GM21717 (cell line): ENCODE measurements at regions not wholly inside any gene's neighbourhood (a gene's known extent, or its start where the extent isn't known, plus 50 kb on each side); places are given as distances from the start of the nearest gene placed in this dataset.
A peak's percentile ranks its signal among the peaks of the same experiment; 100 is the strongest.

Source experiments
- ATAC-seq: cut with Tn5 transposase; IDR thresholded peaks from one replicate; pipeline ENCODE4 v1.9.1; 2021; ENCODE audit warnings: mild to moderate bottlenecking, moderate library complexity; ENCODE audit not compliant: unreplicated experiment

DNA sequence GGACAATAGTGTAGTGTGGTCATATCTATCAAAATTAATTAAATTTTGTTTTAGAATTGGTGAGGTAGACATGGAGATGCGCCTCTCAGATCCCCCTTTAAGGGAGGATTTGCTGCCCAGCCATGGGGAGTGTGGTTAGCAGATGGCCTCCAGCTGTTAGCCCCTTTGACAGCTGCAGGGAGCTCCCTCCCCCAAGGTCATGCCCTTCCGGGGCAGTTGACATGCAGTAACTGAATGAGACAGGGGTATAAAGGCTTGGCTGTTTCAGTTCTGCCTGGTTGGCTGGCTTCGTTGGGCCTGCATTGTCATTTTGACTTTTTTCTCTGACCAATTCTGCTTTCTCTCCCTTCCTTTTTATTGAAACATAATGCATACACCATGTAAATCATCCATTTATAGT, 291.5 kb upstream of the SRRM4 start:
- ATAC-seq, result peak; percentile 68

DNA sequence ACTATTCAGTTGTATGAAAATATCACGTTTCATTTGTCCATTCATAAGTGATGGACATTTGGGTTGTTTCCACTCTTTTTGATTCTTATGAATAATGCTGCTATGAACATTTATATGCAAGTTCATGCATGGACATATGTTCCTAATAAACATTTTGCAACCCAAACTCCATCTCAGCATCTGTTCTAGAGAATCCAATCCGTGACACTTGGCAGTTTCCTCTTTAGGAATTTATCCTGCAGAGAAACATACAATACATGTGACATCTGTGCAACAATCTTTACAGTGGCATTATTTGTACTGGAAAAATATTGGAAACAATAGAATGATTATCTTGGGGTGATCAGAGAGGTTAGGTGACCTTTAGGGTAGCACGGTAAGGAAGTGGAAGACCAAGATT, 290.8 kb upstream of the SRRM4 start:
- no peak for ATAC-seq

DNA sequence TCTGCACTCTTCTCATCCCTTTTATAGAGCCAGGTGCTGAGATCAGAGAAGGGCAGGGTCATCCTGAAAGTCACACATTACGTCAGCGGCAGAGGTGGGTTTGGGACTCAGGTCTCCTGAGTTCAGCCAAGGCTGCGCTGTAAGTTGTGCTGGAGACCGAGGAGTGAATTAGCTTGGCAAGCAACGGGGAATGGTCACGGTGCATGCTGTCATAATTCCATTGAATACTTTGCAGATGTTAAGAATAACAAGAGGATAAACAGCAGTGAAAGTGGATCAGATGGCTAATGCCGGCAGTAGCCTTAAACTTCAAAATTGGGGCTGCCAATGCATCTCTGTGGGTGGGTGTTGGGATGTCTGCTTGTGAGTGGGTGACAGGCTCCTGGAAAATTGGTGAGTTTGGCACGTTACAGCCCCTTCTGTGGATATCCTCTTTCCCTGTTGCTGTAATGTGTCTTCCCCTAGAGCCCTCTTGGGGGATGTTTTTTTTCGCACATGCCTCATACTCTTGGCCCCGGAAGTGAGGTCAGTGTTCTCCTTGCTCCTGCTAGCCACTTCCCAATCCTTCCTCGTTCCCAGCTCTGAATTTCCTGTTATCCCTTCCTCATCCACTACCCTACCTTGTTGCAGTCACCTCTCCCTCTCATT, 287.1 kb upstream of the SRRM4 start:
- no peak for ATAC-seq

DNA sequence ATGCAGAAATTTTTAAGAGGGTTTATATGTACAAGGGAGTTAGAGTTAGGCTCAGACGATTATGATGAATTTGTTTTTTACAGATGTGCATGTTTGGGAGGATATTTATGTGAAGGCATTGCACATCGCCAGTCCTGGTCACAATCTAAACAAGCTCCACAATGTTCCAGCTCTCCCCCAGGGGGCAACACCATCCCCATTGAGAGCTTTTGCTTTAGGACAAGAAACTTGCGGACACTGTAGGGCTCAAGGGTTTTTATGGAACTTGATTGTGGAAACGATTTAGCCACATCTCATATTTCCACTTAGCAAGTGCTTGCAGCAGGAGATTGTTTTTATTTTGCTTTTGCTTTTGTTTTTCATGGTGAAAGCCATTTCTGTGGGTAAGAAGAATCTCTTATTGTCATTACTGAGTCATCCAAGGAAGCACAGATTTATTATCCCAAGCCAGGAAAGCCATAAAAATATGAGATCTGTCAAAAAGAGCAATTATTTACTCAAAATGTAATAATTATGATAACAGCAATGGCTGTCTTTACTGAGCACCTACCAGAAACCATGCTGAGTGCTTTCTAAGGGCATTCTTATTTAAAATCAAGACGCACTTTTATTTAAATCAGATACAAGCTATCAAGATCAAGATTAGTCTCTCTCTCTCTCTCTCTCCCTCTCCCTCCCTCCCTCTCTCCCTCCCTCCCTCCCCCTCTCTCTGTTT, 276.7 kb upstream of the SRRM4 start:
- no peak for ATAC-seq

DNA sequence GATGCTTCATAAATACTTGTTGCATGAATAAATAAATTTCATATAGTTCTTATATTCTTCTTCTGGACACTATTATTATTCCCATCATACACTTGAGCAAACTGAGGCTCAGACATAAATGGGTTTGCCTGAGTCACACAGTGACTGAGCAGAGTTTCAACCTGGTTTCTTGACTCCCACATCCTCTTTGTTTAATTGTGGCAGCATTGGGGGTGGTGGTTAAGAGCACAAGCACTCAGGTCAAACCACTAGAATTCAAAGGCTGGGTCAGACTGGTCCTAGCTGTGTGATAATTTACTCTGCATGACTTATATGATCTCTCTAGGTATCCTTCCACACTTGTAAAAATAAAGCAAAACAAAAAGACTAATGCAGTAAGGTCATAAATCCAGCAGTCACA, 274.9 kb upstream of the SRRM4 start:
- ATAC-seq, result no peak

DNA sequence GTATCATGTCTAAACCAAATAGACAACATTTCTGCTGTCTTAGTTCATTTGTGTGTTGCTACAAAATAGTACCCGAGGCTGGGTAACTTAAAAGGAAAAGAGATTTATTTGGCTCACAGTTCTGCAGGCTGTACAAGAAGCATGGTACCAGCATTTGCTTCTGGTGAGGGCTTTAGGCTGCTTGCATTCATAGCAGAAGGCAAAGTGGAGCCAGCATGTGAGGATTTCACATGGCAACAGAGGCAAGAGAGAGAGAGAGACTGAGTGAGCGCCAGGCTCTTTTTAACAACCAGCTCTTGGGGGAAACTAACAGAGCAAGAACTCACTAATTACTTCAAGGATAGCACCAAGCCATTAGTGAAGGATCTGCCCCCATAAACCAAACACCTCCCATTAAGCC, 271.4 kb upstream of the SRRM4 start:
- ATAC-seq, result no peak

DNA sequence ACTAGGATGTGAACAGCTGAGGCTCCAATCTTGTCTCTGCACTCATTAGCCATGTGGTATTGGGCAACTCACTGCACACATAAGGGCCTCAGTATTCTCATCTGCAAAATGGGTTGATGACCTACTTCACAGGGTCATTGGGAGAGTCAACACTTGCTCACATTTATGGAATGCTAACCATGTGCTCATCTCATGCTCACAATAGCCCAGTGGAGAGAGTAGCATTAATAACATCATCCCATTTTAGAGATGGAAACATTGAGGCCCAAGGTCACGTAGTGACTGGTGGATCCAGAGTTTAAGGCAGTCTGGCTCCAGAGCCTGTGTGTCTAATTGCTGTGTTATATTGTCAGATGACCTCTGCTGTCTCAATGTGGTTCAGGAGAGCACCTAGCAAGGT, 270.2 kb upstream of the SRRM4 start:
- ATAC-seq, result no peak

DNA sequence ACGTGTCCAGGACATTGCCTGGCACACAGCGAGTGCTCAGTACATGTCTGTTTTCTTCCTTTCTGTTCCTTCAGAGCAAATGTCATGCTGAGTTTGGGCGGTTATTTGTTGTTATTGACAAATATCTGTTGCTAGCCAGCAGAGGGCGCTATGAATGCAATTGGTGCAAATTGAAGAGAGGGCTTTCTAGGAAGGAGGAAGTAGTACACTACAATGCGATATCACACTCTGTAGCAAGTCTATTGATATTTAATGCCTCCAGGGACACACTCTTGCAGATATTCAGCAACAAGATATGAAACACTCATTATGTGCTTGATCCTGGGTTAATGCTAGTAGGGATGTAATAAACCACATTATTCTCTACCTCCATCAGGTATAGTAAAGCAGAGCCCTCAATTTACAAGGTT, 267.3 kb upstream of the SRRM4 start:
- no peak for ATAC-seq

DNA sequence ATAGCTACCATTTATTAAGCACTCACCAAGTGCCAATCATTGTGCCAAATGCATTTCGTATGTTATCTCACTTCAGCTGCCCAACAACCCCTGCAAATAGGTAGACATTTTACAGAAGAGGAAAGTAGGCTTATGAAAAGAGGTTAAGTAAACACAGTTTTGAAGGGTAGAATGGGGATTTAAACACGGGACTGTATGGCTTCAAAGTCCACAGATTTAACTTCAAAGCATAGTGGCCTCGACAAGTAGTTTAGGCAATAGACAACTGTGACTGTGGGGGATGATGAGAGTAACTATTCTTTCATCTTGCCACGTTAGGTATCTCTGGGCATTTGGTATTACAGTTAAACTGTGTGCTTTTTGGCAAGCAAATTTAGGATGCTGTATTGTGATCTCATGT, 266.8 kb upstream of the SRRM4 start:
- ATAC-seq, result no peak

DNA sequence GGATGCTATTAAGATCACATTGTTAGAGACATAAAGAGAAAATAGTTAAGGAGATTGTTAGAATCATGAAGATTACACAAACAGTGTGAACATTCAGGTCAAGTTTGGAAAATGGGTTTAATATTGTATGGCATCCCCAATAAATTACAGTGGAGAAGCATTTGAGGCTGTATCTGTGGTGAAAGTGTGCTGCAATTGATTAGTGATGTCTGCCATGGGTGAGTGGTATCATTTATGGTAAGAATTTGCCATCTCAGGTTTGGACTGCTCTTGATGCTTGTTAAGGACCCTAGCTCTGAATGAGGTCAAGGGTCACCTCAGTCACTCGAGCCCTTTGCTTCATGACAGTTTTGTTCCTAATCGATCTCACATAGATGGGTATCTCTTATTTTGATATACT, 265.7 kb upstream of the SRRM4 start:
- no peak for ATAC-seq

DNA sequence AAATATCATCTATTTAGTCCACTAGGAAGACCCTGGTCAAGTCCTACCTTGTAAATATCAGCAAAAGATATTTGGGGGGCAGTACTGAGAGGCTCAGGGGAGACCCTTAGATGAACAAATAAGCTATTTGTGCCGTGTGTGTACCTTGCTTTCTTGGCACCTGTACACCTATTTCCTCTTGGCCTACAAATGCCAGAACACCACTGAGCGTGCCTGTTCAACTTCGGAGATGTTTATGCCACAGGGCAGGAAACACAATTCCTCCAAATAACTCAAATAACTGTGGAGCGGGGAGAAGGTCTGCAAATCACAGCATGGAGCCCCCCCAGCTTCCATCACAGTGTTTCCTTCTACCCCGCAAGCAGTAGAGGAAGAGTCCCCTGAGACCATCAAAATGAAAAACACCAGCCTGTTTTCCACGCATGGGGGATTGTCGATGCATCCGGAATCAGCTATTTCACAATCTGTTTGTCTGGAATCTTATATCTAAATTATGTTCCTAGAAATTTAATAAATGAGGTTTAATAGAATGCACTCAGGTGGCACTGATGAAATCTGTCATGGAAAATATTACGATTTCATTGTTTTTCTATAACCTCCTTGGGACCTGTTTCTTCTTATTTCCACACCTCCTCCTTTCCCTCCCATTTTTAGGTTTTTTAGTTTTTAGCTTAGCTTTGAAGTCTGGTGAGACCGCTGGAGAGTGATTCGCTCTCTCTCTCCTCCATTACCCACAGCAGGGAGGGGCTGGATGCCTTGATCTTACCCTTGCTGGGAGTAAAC, 254.0 kb upstream of the SRRM4 start:
- no peak for ATAC-seq

DNA sequence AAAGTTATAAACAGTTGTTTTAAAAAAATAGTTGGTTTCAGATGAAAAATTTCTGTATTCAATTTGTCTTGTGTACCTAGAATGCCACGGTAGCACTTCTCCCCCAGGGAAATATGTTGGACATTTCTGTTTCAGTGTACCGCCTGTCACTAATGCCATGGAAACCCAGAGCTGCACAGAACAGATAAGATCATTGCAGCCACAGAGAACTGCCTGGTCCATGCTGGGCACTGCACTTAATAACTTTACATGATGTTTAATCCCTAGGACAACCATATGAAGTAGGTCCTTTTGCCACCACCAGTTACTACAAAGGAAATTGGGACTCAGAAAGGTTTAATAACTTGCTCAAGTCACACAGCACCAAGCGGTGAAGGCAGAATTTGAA, 253.4 kb upstream of the SRRM4 start:
- ATAC-seq, result no peak

DNA sequence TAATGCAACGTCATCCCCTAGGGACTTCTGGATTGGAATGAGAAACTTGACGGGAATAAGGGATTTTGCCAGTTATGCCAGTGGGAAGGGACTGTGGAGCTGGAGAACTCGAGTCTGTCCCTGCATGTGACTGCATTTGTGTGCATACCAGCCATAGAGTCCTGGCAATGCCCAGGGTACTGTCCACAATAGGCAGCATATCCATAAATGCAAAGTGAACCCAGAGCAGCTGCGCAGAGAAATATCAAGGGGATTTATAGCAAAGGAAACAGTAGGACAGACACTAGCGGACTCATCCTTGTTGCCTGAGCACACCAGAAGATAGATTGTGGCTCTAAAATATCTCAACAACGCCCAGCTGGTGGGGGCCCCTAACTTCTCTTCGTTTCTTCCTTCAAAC, 247.1 kb upstream of the SRRM4 start:
- ATAC-seq, result no peak

DNA sequence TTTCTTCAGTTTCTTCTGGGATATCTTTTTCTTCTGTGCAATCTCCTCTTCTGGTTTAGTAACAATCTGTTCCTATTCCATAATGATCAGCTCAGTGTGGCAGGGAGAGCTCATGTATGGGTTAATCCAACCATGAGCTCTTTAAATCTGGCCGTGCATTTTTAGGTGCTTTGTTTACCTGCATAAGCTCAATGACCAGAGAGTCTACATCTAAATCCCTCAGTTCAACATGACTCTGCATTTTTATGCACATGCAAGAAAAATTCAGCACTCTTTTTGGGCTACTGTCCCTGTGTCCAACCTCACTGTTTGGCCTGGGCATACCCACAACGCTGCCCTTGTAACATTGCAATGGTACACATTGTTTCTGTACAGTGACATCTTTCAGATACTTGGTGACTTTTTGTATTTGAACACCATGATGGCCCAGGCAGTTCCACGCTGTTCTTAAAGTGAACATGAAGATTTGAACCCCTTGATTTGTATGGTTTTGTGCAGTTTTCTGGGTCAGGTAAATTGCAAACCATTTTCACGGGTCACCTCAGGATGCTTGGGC, 243.3 kb upstream of the SRRM4 start:
- no peak for ATAC-seq

DNA sequence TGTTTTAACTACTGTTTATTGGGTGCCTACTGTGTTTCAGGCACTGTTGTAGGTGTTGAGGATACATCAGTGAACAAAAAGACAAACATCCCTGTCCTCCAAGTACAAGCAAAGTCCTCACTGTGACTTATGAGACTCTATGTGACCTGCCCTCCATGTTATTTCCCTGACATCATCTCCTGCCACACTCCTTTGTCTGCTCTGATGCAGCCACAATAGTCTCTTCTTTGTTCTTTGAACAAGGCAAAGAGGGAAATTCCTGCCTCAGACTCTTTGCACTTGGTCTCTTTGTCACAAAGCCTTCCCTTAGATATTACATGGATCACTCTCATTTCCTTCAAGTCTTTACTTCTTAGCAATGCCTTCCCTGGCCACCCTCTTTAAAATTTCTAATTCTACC, 240.1 kb upstream of the SRRM4 start:
- ATAC-seq, result no peak

DNA sequence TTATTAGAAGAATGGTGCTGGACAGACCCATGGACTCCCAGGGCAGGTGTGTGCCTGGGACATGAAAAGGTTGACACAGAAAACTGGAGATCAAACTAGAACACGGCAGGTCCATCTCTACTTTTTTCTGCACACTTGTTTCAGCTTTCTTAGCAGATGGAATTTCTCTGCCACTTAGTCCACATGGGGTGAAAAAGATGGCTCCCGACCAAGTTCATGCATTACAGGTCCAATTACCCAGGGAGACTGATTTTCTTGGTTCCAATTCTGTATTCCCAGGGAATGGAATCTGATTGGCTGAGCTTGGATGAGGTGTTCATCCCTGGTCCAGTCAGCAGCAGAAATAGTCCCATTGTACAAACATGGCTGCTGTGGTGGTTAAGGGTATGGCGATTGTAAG, 238.9 kb upstream of the SRRM4 start:
- ATAC-seq, result no peak

DNA sequence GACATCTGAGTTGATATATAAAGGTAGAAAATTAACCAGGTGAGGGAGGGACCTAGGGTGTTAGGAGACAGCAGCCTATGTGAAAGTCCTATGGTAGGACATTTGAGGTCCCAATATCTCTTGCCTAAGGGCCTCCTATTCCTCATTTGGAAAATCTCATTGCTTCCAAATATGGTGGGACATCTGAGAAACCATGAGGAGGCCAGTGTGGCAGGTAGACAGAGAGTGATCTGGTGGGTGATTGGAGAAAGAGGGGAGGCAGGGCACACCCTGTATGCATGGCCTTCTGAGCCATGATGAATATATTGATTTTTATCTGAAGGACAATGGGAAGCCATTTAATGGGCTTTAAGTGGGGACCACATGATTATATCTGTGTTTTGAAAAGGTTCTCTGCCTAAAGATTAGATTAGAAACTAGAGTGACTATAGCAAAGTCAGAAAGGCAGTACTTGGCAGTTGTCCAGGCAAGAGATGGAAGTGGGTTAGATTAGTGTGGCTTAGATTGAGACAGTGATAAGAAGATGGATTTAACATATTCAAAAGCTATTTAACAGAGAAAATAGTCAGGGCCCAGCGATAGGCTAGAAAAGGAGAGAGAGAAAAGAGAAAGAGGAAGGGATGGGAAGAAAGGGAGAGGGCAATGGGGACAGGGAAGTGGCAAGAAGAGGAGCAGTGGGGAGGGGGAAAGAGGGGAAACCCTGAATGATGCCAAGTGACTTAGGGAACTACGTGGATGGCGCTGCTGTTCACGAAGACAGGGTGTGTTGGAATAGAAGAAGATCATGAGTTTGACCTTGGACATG, 237.2 kb upstream of the SRRM4 start:
- ATAC-seq, result no peak

DNA sequence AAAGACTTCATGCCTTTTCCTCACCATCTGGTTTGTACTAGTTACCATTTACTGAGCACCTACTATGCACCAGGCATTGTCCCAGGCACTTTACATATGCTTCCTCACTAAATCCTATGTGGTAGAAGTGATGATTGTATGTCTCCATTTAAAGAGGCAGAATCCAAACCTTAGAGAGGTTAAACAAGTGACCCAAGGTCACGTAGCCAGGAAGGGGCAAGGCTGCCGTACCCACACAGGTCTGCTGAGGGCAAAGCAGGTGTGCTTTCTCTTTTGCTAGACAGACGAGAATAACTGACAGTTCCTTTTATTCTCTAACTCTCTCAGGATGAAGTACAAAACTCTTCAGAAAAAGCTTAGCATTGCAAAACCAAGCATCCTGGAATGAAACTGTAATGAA, 235.2 kb upstream of the SRRM4 start:
- ATAC-seq, result no peak

DNA sequence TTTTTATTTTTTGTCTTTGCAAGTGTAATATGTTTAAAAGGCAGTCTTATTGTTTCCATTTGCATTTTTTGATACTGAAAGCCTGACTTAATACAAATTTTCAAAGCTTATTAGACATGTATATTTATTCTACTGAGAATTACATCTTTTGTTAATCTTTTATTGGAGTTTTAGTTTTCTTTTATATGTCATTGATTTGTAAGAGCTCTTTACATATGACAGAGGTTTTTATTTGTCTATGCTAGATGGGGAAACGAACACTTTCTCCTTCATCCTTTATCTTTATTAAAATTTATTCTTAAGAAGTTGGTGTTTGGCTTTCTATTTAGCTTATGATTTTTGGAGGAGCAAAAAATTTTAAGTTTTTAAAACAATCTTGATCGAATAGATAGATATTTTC, 234.4 kb upstream of the SRRM4 start:
- no peak for ATAC-seq

DNA sequence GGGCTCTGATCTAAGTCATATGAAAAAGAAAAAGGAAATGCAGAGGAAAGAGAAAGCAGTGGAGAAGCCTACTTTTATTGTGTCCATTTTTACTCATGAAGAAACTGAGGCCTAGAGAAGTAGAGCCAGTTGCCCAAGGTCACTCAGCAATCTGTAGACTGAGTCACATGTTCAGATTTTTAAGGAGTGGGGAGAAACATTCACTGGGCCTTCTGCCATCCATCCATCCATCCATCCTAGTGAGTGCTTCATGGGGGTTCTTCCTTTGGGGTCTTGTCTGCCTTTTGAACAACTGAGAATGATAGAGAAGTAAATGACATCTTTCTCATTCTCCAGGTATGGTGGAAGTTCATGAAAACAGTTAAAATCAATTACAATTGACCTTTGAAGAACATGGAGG, 233.6 kb upstream of the SRRM4 start:
- ATAC-seq, result no peak
